AG09309 (cell line): ENCODE measurements at regions not wholly inside any gene's neighbourhood (a gene's known extent, or its start where the extent isn't known, plus 50 kb on each side); places are given as distances from the start of the nearest gene placed in this dataset.

Source experiments
- DNase-seq: peaks from one replicate; pipeline ENCODE4 v3.0.0-alpha.2; 2010; ENCODE audit warnings: low read depth
- H3K4me3 ChIP-seq: 2 replicates; pipeline ENCODE4 v1.5.1; 2011; ENCODE audit warnings: mild to moderate bottlenecking, low read depth, low read length, moderate library complexity; ENCODE audit not compliant: control insufficient read depth
- CTCF ChIP-seq: IDR thresholded peaks from 2 replicates; pipeline ENCODE4 v1.5.1; 2011; ENCODE audit warnings: mild to moderate bottlenecking, low read depth, low read length, inconsistent platforms; ENCODE audit not compliant: insufficient read depth, control insufficient read depth; ENCODE audit errors: missing control alignments

- no peak overlapping the region for H3K4me3 ChIP-seq
- no peak for DNase-seq
- no peak for TF ChIP-seq CTCF
These were observed 435.0 kb upstream of the ATP10A start for GRCh38 chr15:26298010-26298658.

- no peak for DNase-seq
- no peak overlapping the region for H3K4me3 ChIP-seq
- no peak for TF ChIP-seq CTCF
These were observed 432.4 kb upstream of the ATP10A start for GRCh38 chr15:26295336-26296085.

- DNase-seq = no peak
- H3K4me3 ChIP-seq = no peak overlapping the region
- no peak for TF ChIP-seq CTCF
These were observed 431.0 kb upstream of the ATP10A start for GRCh38 chr15:26294059-26294689.

- DNase-seq = no peak
- no peak for TF ChIP-seq CTCF
- no peak overlapping the region for H3K4me3 ChIP-seq
These were observed 424.3 kb upstream of the ATP10A start for GRCh38 chr15:26287381-26287780.

GRCh38 chr15:26280281-26280680 is 417.2 kb upstream of the ATP10A start:
- DNase-seq = no peak
- no peak overlapping the region for H3K4me3 ChIP-seq
- no peak for TF ChIP-seq CTCF

- no peak for DNase-seq
- no peak for TF ChIP-seq CTCF
- H3K4me3 ChIP-seq = no peak overlapping the region
These were observed 398.8 kb upstream of the ATP10A start for GRCh38 chr15:26261966-26262365.
